ENCODE measurements at regions not wholly inside any gene's neighbourhood (a gene's known extent, or its start where the extent isn't known, plus 50 kb on each side); places are given as distances from the start of the nearest gene placed in this dataset.

- no peak overlapping the region for H3K27ac ChIP-seq (replicated peaks)
- no peak for DNase-seq (ENCODE audit: low read depth in 1 of 2, low spot score in 1 of 2)
- peaks cover under 1% of the 10 kb centered on the region for H3K27me3 ChIP-seq (ENCODE audit: insufficient read depth, poor library complexity, severe bottlenecking)
- no peak overlapping the region for H3K4me3 ChIP-seq (replicated peaks; ENCODE audit: insufficient read depth, low read length)
- TF ChIP-seq SPI1 (IDR thresholded peaks at IDR 0.05; ENCODE audit: borderline replicate concordance, low read depth) (no peak), REST (IDR thresholded peaks at IDR 0.05; ENCODE audit: insufficient replicate concordance, low read depth) (no peak), CTCF (IDR thresholded peaks at IDR 0.05; ENCODE audit: insufficient read depth, low read length) (no peak), GABPA (IDR thresholded peaks at IDR 0.05; ENCODE audit: low read depth) (no peak), POLR2AphosphoS5 (IDR thresholded peaks at IDR 0.05; ENCODE audit: low read depth) (no peak)
These were observed 111.5 kb upstream of the RBBP6 start for GRCh38 chr16:24427840-24428239.

- TF ChIP-seq POLR2AphosphoS5 (IDR thresholded peaks at IDR 0.05; ENCODE audit: low read depth), result no peak
- TF ChIP-seq SPI1 (IDR thresholded peaks at IDR 0.05; ENCODE audit: borderline replicate concordance, low read depth), result no peak; the same call in 1 of the 2 replicates
- TF ChIP-seq REST (IDR thresholded peaks at IDR 0.05; ENCODE audit: insufficient replicate concordance, low read depth), result no peak
- TF ChIP-seq CTCF (IDR thresholded peaks at IDR 0.05; ENCODE audit: insufficient read depth, low read length), result no peak
- TF ChIP-seq GABPA (IDR thresholded peaks at IDR 0.05; ENCODE audit: low read depth), result no peak
- no peak overlapping the region for H3K4me3 ChIP-seq (replicated peaks; ENCODE audit: insufficient read depth, low read length)
- no peak overlapping the region for H3K27ac ChIP-seq (replicated peaks)
- DNase-seq (ENCODE audit: low read depth in 1 of 2, low spot score in 1 of 2), result peak; percentile 3 to 41
- H3K27me3 ChIP-seq (ENCODE audit: insufficient read depth, poor library complexity, severe bottlenecking), result peaks cover 2% of the 10 kb centered on the region
These were observed 110.6 kb upstream of the RBBP6 start for GRCh38 chr16:24428756-24429155.

- no peak overlapping the region for H3K27ac ChIP-seq (replicated peaks)
- TF ChIP-seq SPI1 (IDR thresholded peaks at IDR 0.05; ENCODE audit: borderline replicate concordance, low read depth), result no peak
- TF ChIP-seq GABPA (IDR thresholded peaks at IDR 0.05; ENCODE audit: low read depth), result no peak
- no peak for TF ChIP-seq CTCF (IDR thresholded peaks at IDR 0.05; ENCODE audit: insufficient read depth, low read length)
- no peak for TF ChIP-seq POLR2AphosphoS5 (IDR thresholded peaks at IDR 0.05; ENCODE audit: low read depth)
- TF ChIP-seq REST (IDR thresholded peaks at IDR 0.05; ENCODE audit: insufficient replicate concordance, low read depth), result no peak
- H3K27me3 ChIP-seq (ENCODE audit: insufficient read depth, poor library complexity, severe bottlenecking), result peaks cover 2% of the 10 kb centered on the region
- no peak for DNase-seq (ENCODE audit: low read depth in 1 of 2, low spot score in 1 of 2)
- no peak overlapping the region for H3K4me3 ChIP-seq (replicated peaks; ENCODE audit: insufficient read depth, low read length)
These were observed 108.2 kb upstream of the RBBP6 start for GRCh38 chr16:24430954-24431760.
